SK-N-SH (cell line): ENCODE measurements at regions not wholly inside any gene's neighbourhood (a gene's known extent, or its start where the extent isn't known, plus 50 kb on each side); places are given as distances from the start of the nearest gene placed in this dataset.

Experiments used
- CTCF ChIA-PET: fragments of 300-600, 350-600 bp; formaldehyde crosslinking; extraction: SDS; loops from one replicate; lab custom pipeline; 2021; lab: Yijun Ruan, JAX
- POLR2A ChIA-PET: fragments of 350-600 bp; sonication (Branson Sonifier 250); formaldehyde crosslinking; extraction: SDS; loops from one replicate; lab custom pipeline; 2020; ENCODE audit warnings: antibody characterized with exemption, inconsistent platforms; lab: Yijun Ruan, JAX
- DNase-seq: peaks from one replicate; pipeline ENCODE4 v3.0.0; 2012
- H2AFZ ChIP-seq: fragments of 200-600 bp; sonication (generic); 2 replicates; pipeline ENCODE4 v1.8.1; 2016; ENCODE audit warnings: antibody characterized with exemption, mild to moderate bottlenecking, low read depth
- H3F3A ChIP-seq: fragments of 200-600 bp; sonication (generic); replicated peaks from 2 replicates; pipeline ENCODE3; 2016; ENCODE audit warnings: antibody characterized with exemption, mild to moderate bottlenecking; ENCODE audit not compliant: insufficient read depth
- H3K27ac ChIP-seq, 2 experiments: fragments of 200-500 bp in 1 of 2; fragments of 200-600 bp in 1 of 2; sonication (Bioruptor generic) in 1 of 2; sonication (generic), shearing (Covaris generic) in 1 of 2; 2 replicates each; pipeline versions ENCODE4 v1.5.1 to v1.6.1; 2014 to 2016; ENCODE audit warnings: low read depth in 2 of 2, inconsistent platforms in 1 of 2, low read length in 1 of 2, mild to moderate bottlenecking in 1 of 2, mixed read lengths in 1 of 2
- H3K27me3 ChIP-seq: fragments of 200-600 bp; sonication (generic), shearing (Covaris generic); 2 replicates; pipeline ENCODE4 v1.6.1; 2016; ENCODE audit warnings: mixed run types; ENCODE audit not compliant: insufficient read depth
- H3K36me3 ChIP-seq, 2 experiments: fragments of 200-500 bp in 1 of 2; fragments of 200-600 bp in 1 of 2; sonication (Bioruptor generic) in 1 of 2; sonication (generic) in 1 of 2; replicated peaks in 1 of 2; 2 replicates each; pipeline versions ENCODE3 to v1.5.1; 2014 to 2016; ENCODE audit warnings: low read length in 1 of 2, mild to moderate bottlenecking in 1 of 2; ENCODE audit not compliant: insufficient read depth in 2 of 2, control insufficient read depth in 1 of 2
- H3K4me1 ChIP-seq, 2 experiments: fragments of 200-500 bp in 1 of 2; fragments of 200-600 bp in 1 of 2; sonication (Bioruptor generic) in 1 of 2; sonication (generic), shearing (Covaris generic) in 1 of 2; 2 replicates each; pipeline versions ENCODE4 v1.5.1 to v1.6.1; 2014 to 2016; ENCODE audit warnings: low read depth in 1 of 2, low read length in 1 of 2, mixed run types in 1 of 2; ENCODE audit not compliant: insufficient read depth in 2 of 2, control insufficient read depth in 1 of 2
- H3K4me2 ChIP-seq: fragments of 200-600 bp; sonication (generic), shearing (Covaris generic); 2 replicates; pipeline ENCODE4 v1.6.1; 2017; ENCODE audit warnings: mixed run types
- H3K4me3 ChIP-seq, 2 experiments: fragments of 200-500 bp in 1 of 2; fragments of 200-600 bp in 1 of 2; sonication (Bioruptor generic) in 1 of 2; sonication (generic), shearing (Covaris generic) in 1 of 2; 2 replicates each; pipeline versions ENCODE4 v1.5.1 to v1.8.1; 2014 to 2016; ENCODE audit warnings: low read depth in 2 of 2, inconsistent platforms in 1 of 2, low read length in 1 of 2, mild to moderate bottlenecking in 1 of 2, mixed read lengths in 1 of 2, moderate library complexity in 1 of 2
- H3K79me2 ChIP-seq: fragments of 200-600 bp; sonication (generic); 2 replicates; pipeline ENCODE4 v1.8.1; 2017; ENCODE audit warnings: mild to moderate bottlenecking; ENCODE audit not compliant: insufficient read depth
- H3K9ac ChIP-seq: fragments of 200-600 bp; sonication (generic); 2 replicates; pipeline ENCODE4 v1.6.1; 2017; ENCODE audit warnings: mixed run types
- H3K9me2 ChIP-seq: fragments of 200-600 bp; sonication (generic); 2 replicates; pipeline ENCODE4 v1.6.1; 2017; ENCODE audit warnings: mixed run types
- H3K9me3 ChIP-seq: fragments of 200-600 bp; sonication (generic); 2 replicates; pipeline ENCODE4 v1.6.1; 2017; ENCODE audit warnings: mixed run types, mild to moderate bottlenecking, moderate library complexity
- H4K20me1 ChIP-seq: fragments of 200-600 bp; sonication (generic); 2 replicates; pipeline ENCODE4 v1.6.1; 2017; ENCODE audit warnings: mild to moderate bottlenecking, mixed run types; ENCODE audit not compliant: insufficient read depth
- CTCF ChIP-seq: fragments of 200-600 bp; sonication (generic); IDR thresholded peaks from 2 replicates; pipeline ENCODE4 v1.6.1; 2017; ENCODE audit warnings: antibody characterized with exemption, mild to moderate bottlenecking, moderate library complexity
- ELF1 ChIP-seq: IDR thresholded peaks from 2 replicates; pipeline ENCODE4 v1.4.0; 2012
- EZH2phosphoT487 ChIP-seq: fragments of 200-600 bp; sonication (generic); IDR thresholded peaks from 2 replicates; pipeline ENCODE4 v1.6.1; 2017; ENCODE audit warnings: low read depth, mixed run types, mild to moderate bottlenecking, antibody characterized with exemption, moderate library complexity, borderline replicate concordance
- FOSL2 ChIP-seq: IDR thresholded peaks from 2 replicates; pipeline ENCODE4 v1.4.0; 2012; ENCODE audit warnings: low read depth, mild to moderate bottlenecking, moderate library complexity, borderline replicate concordance
- MAX ChIP-seq: IDR thresholded peaks from 2 replicates; pipeline ENCODE4 v1.4.0; 2012; ENCODE audit warnings: low read depth
- NRF1 ChIP-seq: IDR thresholded peaks from 2 replicates; pipeline ENCODE4 v1.6.1; 2012; ENCODE audit warnings: low read depth, mild to moderate bottlenecking, low read length
- PBX3 ChIP-seq: IDR thresholded peaks from 2 replicates; pipeline ENCODE4; 2012
- POLR2AphosphoS5 ChIP-seq: IDR thresholded peaks from 2 replicates; pipeline ENCODE4 v1.6.1; 2012; ENCODE audit warnings: low read depth, low read length
- RCOR1 ChIP-seq: fragments of 150-350 bp; IDR thresholded peaks from 2 replicates; pipeline ENCODE4 v1.6.1; 2017; ENCODE audit warnings: antibody characterized with exemption, low read length
- RXRA ChIP-seq: IDR thresholded peaks from 2 replicates; pipeline ENCODE4 v1.4.0; 2012; ENCODE audit warnings: low read depth, mild to moderate bottlenecking, borderline replicate concordance
- SIN3A ChIP-seq: IDR thresholded peaks from 2 replicates; pipeline ENCODE4 v1.6.1; 2012; ENCODE audit warnings: low read depth, mild to moderate bottlenecking, low read length, moderate library complexity, borderline replicate concordance
- SMC3 ChIP-seq: IDR thresholded peaks from 2 replicates; pipeline ENCODE4 v1.6.1; 2012; ENCODE audit warnings: low read depth, low read length, improper control_type of control experiment
- TAF1 ChIP-seq: IDR thresholded peaks from 2 replicates; pipeline ENCODE4 v1.6.1; 2012; ENCODE audit warnings: low read depth, mild to moderate bottlenecking, low read length, moderate library complexity, borderline replicate concordance
- TCF12 ChIP-seq: IDR thresholded peaks from 2 replicates; pipeline ENCODE4 v1.4.0; 2012
- TEAD4 ChIP-seq: IDR thresholded peaks from 2 replicates; pipeline ENCODE4 v1.4.0; 2012; ENCODE audit warnings: mild to moderate bottlenecking, borderline replicate concordance; ENCODE audit not compliant: insufficient read depth
- USF1 ChIP-seq: IDR thresholded peaks from 2 replicates; pipeline ENCODE4 v1.4.0; 2012; ENCODE audit warnings: low read depth, borderline replicate concordance
- USF2 ChIP-seq: fragments of 150-350 bp; IDR thresholded peaks from 2 replicates; pipeline ENCODE4 v1.6.1; 2017; ENCODE audit warnings: antibody characterized with exemption, low read length, low read depth, borderline replicate concordance
- WGBS: methylation state at CpG from one replicate; pipeline ENCODE4 v1.1.6; 2017; ENCODE audit warnings: low lambda C conversion rate; 5-methylcytosine and 5-hydroxymethylcytosine counted together

- TF ChIP-seq EZH2phosphoT487 (no peak), SMC3 (0 out of 2 replicates have a peak, but pooled peaks have one; percentile 9), PBX3 (no peak), RCOR1 (no peak), ELF1 (no peak), TCF12 (no peak), NRF1 (no peak)
These were observed 774.1 kb upstream of the IGFBP3 start (continued) for GRCh38 chr7:46695051-46695708.

GRCh38 chr7:46694058-46694457 lies 773.0 kb upstream of the IGFBP3 start:
- ChIA-PET CTCF (interaction anchor here (0.6 to 1.4 kb wide), 2 partner anchors 20 to 592 kb away, joined by 3 read pairs; no protein-coding TSS in a partner anchor), POLR2A (no interaction called here)
- no peak for DNase-seq
- Histone ChIP-seq H3K9me3 (peaks cover 8% of the 10 kb centered on the region; the same call in 1 of the 2 replicates), H3K79me2 (no peaks in the 10 kb centered on the region), H3F3A (peaks cover 5% of the 10 kb centered on the region), H3K4me3 (no peak overlapping the region), H3K9ac (no peak overlapping the region), H3K36me3 (no peaks in the 10 kb centered on the region), H3K4me2 (no peak overlapping the region), H3K27ac (no peak overlapping the region), H3K27me3 (no peaks in the 10 kb centered on the region), H2AFZ (no peak overlapping the region), H4K20me1 (no peaks in the 10 kb centered on the region), H3K9me2 (no peaks in the 10 kb centered on the region), H3K4me1 (no peaks in the 10 kb centered on the region)
- TF ChIP-seq TEAD4 (no peak), TAF1 (no peak), CTCF (no peak), RXRA (no peak), POLR2AphosphoS5 (no peak), FOSL2 (no peak), SIN3A (no peak), EZH2phosphoT487 (no peak), USF2 (no peak), MAX (no peak), USF1 (no peak)
- WGBS, result 48% methylated on average over 5 of the region's 5 CpGs
